K562 (cell line): ENCODE measurements at regions not wholly inside any gene's neighbourhood (a gene's known extent, or its start where the extent isn't known, plus 50 kb on each side); places are given as distances from the start of the nearest gene placed in this dataset.

Experiments
- ATAC-seq: fragments of 200-7000 bp; cut with Tn5 transposase; 3 replicates; pipeline ENCODE4 v1.9.1; 2020; ENCODE audit warnings: moderate library complexity
- BruUV-seq: library from RNA; stranded (reverse); fragments of 400-500 nt; replicated peaks from 2 replicates; lab custom pipeline; 2021; lab: Mats Ljungman, UMichigan
- CTCF ChIA-PET: fragments of 300-600 bp; formaldehyde crosslinking; extraction: SDS; loops from one replicate; lab custom pipeline; 2021; ENCODE audit warnings: low intra/inter-chr PET ratio; lab: Yijun Ruan, JAX
- POLR2A ChIA-PET: fragments of 300-600, 350-650 bp; sonication (Branson Sonifier 250); formaldehyde crosslinking; extraction: SDS; loops from one replicate; lab custom pipeline; 2021; ENCODE audit warnings: antibody characterized with exemption, inconsistent platforms; lab: Yijun Ruan, JAX
- DNase-seq, 4 experiments: peaks; one replicate each; pipeline versions ENCODE4 v3.0.0 to v3.0.0-alpha.2; 2011 to 2018; ENCODE audit warnings: low spot score in 3 of 4, mixed read lengths in 3 of 4; ENCODE audit errors: extremely low read depth in 1 of 4
- FAIRE-seq: peaks from 2 replicates; lab custom pipeline; 2011; peaks lifted over from hg19 to GRCh38; lab: Jason Lieb, UNC
- H2AFZ ChIP-seq: 2 replicates; pipeline ENCODE4 v1.6.0; 2011; ENCODE audit warnings: low read depth, low read length, control low read depth, inconsistent platforms
- H3K27ac ChIP-seq: fragments of 200-600 bp; 3 replicates; pipeline ENCODE4 v1.8.0; 2011; ENCODE audit warnings: low read depth, mild to moderate bottlenecking, control low read depth, inconsistent platforms, low read length, moderate library complexity, mixed read lengths; ENCODE audit errors: extremely low read depth
- H3K27me3 ChIP-seq, 2 experiments: fragments of 300-600 bp in 1 of 2; 2 replicates in 1 of 2; 3 replicates in 1 of 2; pipeline versions ENCODE4 v1.6.0 to v1.8.0; 2011; ENCODE audit warnings: inconsistent platforms in 2 of 2, low read length in 2 of 2, mild to moderate bottlenecking in 1 of 2, mixed read lengths in 1 of 2, moderate library complexity in 1 of 2; ENCODE audit not compliant: control insufficient read depth in 2 of 2, insufficient read depth in 2 of 2
- H3K36me3 ChIP-seq: fragments of 300-600 bp; 3 replicates; pipeline ENCODE4 v1.8.0; 2011; ENCODE audit warnings: mild to moderate bottlenecking, low read length, inconsistent platforms; ENCODE audit not compliant: control insufficient read depth, insufficient read depth
- H3K4me1 ChIP-seq, 2 experiments: fragments of 200-600 bp in 1 of 2; replicated peaks in 1 of 2; 2 replicates in 1 of 2; 3 replicates in 1 of 2; pipeline versions ENCODE4 v1.5.1 to v1.8.0; 2011; ENCODE audit warnings: inconsistent platforms in 2 of 2, low read length in 2 of 2, mild to moderate bottlenecking in 1 of 2, mixed read lengths in 1 of 2, moderate library complexity in 1 of 2; ENCODE audit not compliant: control insufficient read depth in 2 of 2, insufficient read depth in 2 of 2
- H3K4me2 ChIP-seq: 2 replicates; pipeline ENCODE4 v1.6.1; 2011; ENCODE audit warnings: low read length, control low read depth, inconsistent platforms, mixed read lengths; ENCODE audit not compliant: insufficient read depth
- H3K4me3 ChIP-seq: fragments of 200-600 bp; sonication (generic), shearing (Covaris generic); 2 replicates; pipeline ENCODE4 v1.5.1; 2016; ENCODE audit warnings: control low read depth, inconsistent platforms
- H3K79me2 ChIP-seq: fragments of 200-600 bp; 3 replicates; pipeline ENCODE4 v1.8.0; 2011; ENCODE audit warnings: low read length, inconsistent platforms; ENCODE audit not compliant: control insufficient read depth, insufficient read depth
- H3K9ac ChIP-seq, 2 experiments: 2 replicates each; pipeline versions ENCODE4 v1.6.0 to v1.6.1; 2011; ENCODE audit warnings: low read depth in 2 of 2, low read length in 2 of 2, control low read depth in 1 of 2, inconsistent platforms in 1 of 2, mild to moderate bottlenecking in 1 of 2, mixed read lengths in 1 of 2; ENCODE audit not compliant: insufficient read depth in 1 of 2
- H3K9me1 ChIP-seq: one replicate; pipeline ENCODE4 v1.6.0; 2011; ENCODE audit warnings: inconsistent platforms, mild to moderate bottlenecking, low read length, moderate library complexity; ENCODE audit not compliant: control insufficient read depth, insufficient read depth
- H3K9me3 ChIP-seq: replicated peaks from 2 replicates; pipeline ENCODE4 v1.5.1; 2011; ENCODE audit warnings: low read depth, low read length, inconsistent platforms; ENCODE audit not compliant: control insufficient read depth, insufficient read depth
- H4K20me1 ChIP-seq: replicated peaks from 2 replicates; pipeline ENCODE4 v1.6.1; 2011; ENCODE audit warnings: low read length, inconsistent platforms, mixed read lengths; ENCODE audit not compliant: control insufficient read depth, insufficient read depth
- HLTF ChIP-seq: fragments of 450-650 bp; IDR thresholded peaks from 2 replicates; pipeline ENCODE4 v1.6.1; 2016
- HNRNPL ChIP-seq: fragments of 200-400 bp; formaldehyde crosslinking; IDR thresholded peaks from 2 replicates; pipeline ENCODE4 v1.6.1; 2017; ENCODE audit warnings: low read depth, mild to moderate bottlenecking, low read length
- HOXB6 ChIP-seq: fragments of 250-450 bp; sonication (Bioruptor Pico); IDR thresholded peaks from 2 replicates; pipeline ENCODE4 v1.5.1; 2022; ENCODE audit warnings: mild to moderate bottlenecking, borderline replicate concordance
- KDM4B ChIP-seq, 2 experiments: fragments of 450-650 bp in 1 of 2; sonication (generic) in 1 of 2; IDR thresholded peaks; 2 replicates each; pipeline ENCODE4 v1.6.1; 2016 to 2017; ENCODE audit warnings: borderline replicate concordance in 2 of 2, antibody characterized with exemption in 1 of 2, low read depth in 1 of 2, mild to moderate bottlenecking in 1 of 2
- MITF ChIP-seq: IDR thresholded peaks from 2 replicates; pipeline ENCODE4 v1.6.1; 2014; ENCODE audit warnings: antibody characterized with exemption
- MXD1 ChIP-seq: fragments of 250-450 bp; sonication (Bioruptor Pico); IDR thresholded peaks from 2 replicates; pipeline ENCODE4 v1.8.0; 2021; ENCODE audit warnings: borderline replicate concordance, mild to moderate bottlenecking, moderate library complexity; ENCODE audit not compliant: poor library complexity, severe bottlenecking
- NR2C1 ChIP-seq, 2 experiments: fragments of 450-650 bp; IDR thresholded peaks; 2 replicates each; pipeline ENCODE4 v1.6.1; 2017; ENCODE audit warnings: mild to moderate bottlenecking in 2 of 2, antibody characterized with exemption in 1 of 2, inconsistent platforms in 1 of 2, missing compliant biosample characterization in 1 of 2, missing genetic modification characterization in 1 of 2
- PCBP1 ChIP-seq: fragments of 200-400 bp; formaldehyde crosslinking; IDR thresholded peaks from 2 replicates; pipeline ENCODE4 v1.6.1; 2018; ENCODE audit warnings: mild to moderate bottlenecking, low read depth, low read length; ENCODE audit not compliant: poor library complexity, severe bottlenecking
- SP2 ChIP-seq: IDR thresholded peaks from 2 replicates; pipeline ENCODE4 v1.6.1; 2011; ENCODE audit warnings: mild to moderate bottlenecking, low read depth, low read length, moderate library complexity; ENCODE audit not compliant: poor library complexity, severe bottlenecking; ENCODE audit errors: extremely low read depth
- TEAD2 ChIP-seq: fragments of 450-650 bp; IDR thresholded peaks from 2 replicates; pipeline ENCODE4 v1.6.1; 2016; ENCODE audit warnings: missing genetic modification characterization, control low read depth, missing compliant biosample characterization
- ZBTB17 ChIP-seq: fragments of 450-650 bp; formaldehyde crosslinking; IDR thresholded peaks from 2 replicates; pipeline ENCODE4 v1.4.0; 2020; ENCODE audit warnings: mild to moderate bottlenecking
- ZNF124 ChIP-seq: sonication (generic); formaldehyde crosslinking; IDR thresholded peaks from 2 replicates; pipeline ENCODE4 v1.8.1; 2022; ENCODE audit warnings: missing genetic modification reagents
- ZNF175 ChIP-seq: fragments of 200-800 bp; sonication (Bioruptor generic); IDR thresholded peaks from 2 replicates; pipeline ENCODE4 v1.6.1; 2016; ENCODE audit warnings: low read depth, mild to moderate bottlenecking, missing genetic modification characterization, missing compliant biosample characterization
- WGBS: fragments of 100-300 bp; shearing (Covaris generic); methylation state at CpG from one replicate; pipeline ENCODE4 v1.1.6; 2016; ENCODE audit warnings: low coverage, mixed read lengths; ENCODE audit not compliant: insufficient coverage; ENCODE audit errors: missing lambda C conversion rate; 5-methylcytosine and 5-hydroxymethylcytosine counted together
- in situ Hi-C: fragments of 300-500 bp; cut with MboI; formaldehyde crosslinking; loops from 4 replicates; pipeline ENCODE4 v1.15.0; 2018; ENCODE audit warnings: inconsistent platforms, mixed read lengths
- intact Hi-C: fragments of 100-400 bp; cut with micrococcal nuclease; formaldehyde crosslinking; loops from 2 replicates; pipeline ENCODE4 v1.14.2; 2022
- TF ChIP-seq, protein P1 (sequence below): fragments of 250-450 bp; sonication (Bioruptor Pico); IDR thresholded peaks from 2 replicates; pipeline ENCODE4 v1.5.0; 2020; ENCODE audit warnings: mild to moderate bottlenecking
- TF ChIP-seq, protein P2 (sequence below): fragments of 250-450 bp; sonication (Bioruptor Pico); IDR thresholded peaks from 2 replicates; pipeline ENCODE4 v1.6.1; 2021; ENCODE audit warnings: mild to moderate bottlenecking

GRCh38 chr6:113731541-113731940, 125.6 kb upstream of the MARCKS start (continued):
- TF ChIP-seq, protein P1, sequence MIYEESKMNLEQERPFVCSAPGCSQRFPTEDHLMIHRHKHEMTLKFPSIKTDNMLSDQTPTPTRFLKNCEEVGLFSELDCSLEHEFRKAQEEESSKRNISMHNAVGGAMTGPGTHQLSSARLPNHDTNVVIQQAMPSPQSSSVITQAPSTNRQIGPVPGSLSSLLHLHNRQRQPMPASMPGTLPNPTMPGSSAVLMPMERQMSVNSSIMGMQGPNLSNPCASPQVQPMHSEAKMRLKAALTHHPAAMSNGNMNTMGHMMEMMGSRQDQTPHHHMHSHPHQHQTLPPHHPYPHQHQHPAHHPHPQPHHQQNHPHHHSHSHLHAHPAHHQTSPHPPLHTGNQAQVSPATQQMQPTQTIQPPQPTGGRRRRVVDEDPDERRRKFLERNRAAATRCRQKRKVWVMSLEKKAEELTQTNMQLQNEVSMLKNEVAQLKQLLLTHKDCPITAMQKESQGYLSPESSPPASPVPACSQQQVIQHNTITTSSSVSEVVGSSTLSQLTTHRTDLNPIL: no peak
- TF ChIP-seq MXD1: no peak
- TF ChIP-seq KDM4B (IDR thresholded peaks at IDR 0.05; ENCODE audit: borderline replicate concordance in 2 of 2, low read depth in 1 of 2): no peak
- no peak for TF ChIP-seq ZNF175
- TF ChIP-seq TEAD2 (tag): no peak
- TF ChIP-seq HLTF: no peak
- no peak for TF ChIP-seq ZNF124 (CRISPR knock-in tag)
- TF ChIP-seq, protein P2, sequence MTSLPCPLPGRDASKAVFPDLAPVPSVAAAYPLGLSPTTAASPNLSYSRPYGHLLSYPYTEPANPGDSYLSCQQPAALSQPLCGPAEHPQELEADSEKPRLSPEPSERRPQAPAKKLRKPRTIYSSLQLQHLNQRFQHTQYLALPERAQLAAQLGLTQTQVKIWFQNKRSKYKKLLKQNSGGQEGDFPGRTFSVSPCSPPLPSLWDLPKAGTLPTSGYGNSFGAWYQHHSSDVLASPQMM (CRISPR knock-in tag): no peak

- no peaks in the 10 kb centered on the region for H3K36me3 ChIP-seq
- H2AFZ ChIP-seq: no peak overlapping the region
- ChIA-PET POLR2A (interaction anchor here (0.6 kb wide), 1 partner anchor 34 kb away, joined by 3 read pairs; no protein-coding TSS in a partner anchor), CTCF (no interaction called here)
- H3K4me1 ChIP-seq: no peaks in the 10 kb centered on the region
- H3K4me2 ChIP-seq: no peak overlapping the region
- intact Hi-C loops (no loop called here), in situ Hi-C loops (no loop called here)
- no peak for TF ChIP-seq ZBTB17
- TF ChIP-seq HOXB6 (CRISPR knock-in tag): no peak
- TF ChIP-seq SP2: no peak
- no peak for TF ChIP-seq PCBP1
- TF ChIP-seq MITF: no peak
- TF ChIP-seq NR2C1 (IDR thresholded peaks at IDR 0.05): no peak
- no peak for TF ChIP-seq NR2C1 (tag; IDR thresholded peaks at IDR 0.05)
- TF ChIP-seq HNRNPL: no peak
- H3K79me2 ChIP-seq: no peaks in the 10 kb centered on the region
- H3K9ac ChIP-seq: no peak overlapping the region
- no TSS peak for BruUV-seq
- no peaks in the 10 kb centered on the region for H3K27me3 ChIP-seq
- no peaks in the 10 kb centered on the region for H4K20me1 ChIP-seq
- H3K27ac ChIP-seq: no peak overlapping the region
- no peak for DNase-seq
- FAIRE-seq: no peak
- no peak overlapping the region for H3K4me3 ChIP-seq
- no peak for ATAC-seq
- no peaks in the 10 kb centered on the region for H3K9me1 ChIP-seq
- H3K9me3 ChIP-seq: no peaks in the 10 kb centered on the region
- WGBS: 2% methylated on average over 4 of the region's 4 CpGs
Observed at GRCh38 chr6:113732384-113732966, 124.7 kb upstream of the MARCKS start.
